Pancreas (tissue), 10 donors: ENCODE measurements at regions not wholly inside any gene's neighbourhood (a gene's known extent, or its start where the extent isn't known, plus 50 kb on each side); places are given as distances from the start of the nearest gene placed in this dataset.
A peak's percentile ranks its signal among the peaks of the same experiment; 100 is the strongest.

Experiments used
- ATAC-seq, 4 donors: fragments of 200-7000 bp; cut with Tn5 transposase; one replicate each; pipeline versions ENCODE4 v1.8.0 to v1.9.1; 2020; ENCODE audit warnings: mild to moderate bottlenecking in 4 of 4, moderate library complexity in 4 of 4
- DNase-seq, 6 donors: peaks; one replicate each; pipeline ENCODE4 v3.0.0-alpha.2; 2020
- FAIRE-seq: peaks from 2 replicates; lab custom pipeline; 2012; peaks lifted over from hg19 to GRCh38; lab: Jason Lieb, UNC
- H3K27ac ChIP-seq, 4 donors: fragments of 200-600 bp; sonication (generic); 1 replicate in 3 of 4; 2 replicates in 1 of 4; pipeline versions ENCODE4 v1.5.0 to v1.8.0; 2020
- H3K27me3 ChIP-seq, 4 donors: fragments of 200-600 bp; one replicate each; pipeline ENCODE4 v1.8.0; 2021
- H3K36me3 ChIP-seq, 3 donors: fragments of 200-600 bp; sonication (generic) in 1 of 3; one replicate each; pipeline versions ENCODE4 v1.5.0 to v1.8.0; 2020 to 2021
- H3K4me1 ChIP-seq, 3 donors: fragments of 200-600 bp; one replicate each; pipeline ENCODE4 v1.8.0; 2021
- H3K4me3 ChIP-seq, 4 donors: fragments of 200-600 bp; sonication (generic) in 2 of 4; one replicate each; pipeline versions ENCODE4 v1.5.0 to v1.8.0; 2020 to 2021
- H3K9me3 ChIP-seq, 4 donors: fragments of 200-600 bp; one replicate each; pipeline ENCODE4 v1.8.0; 2021
- WGBS, 2 donors: extraction: QIAGEN DNeasy Blood & Tissue Kit; methylation state at CpG; one replicate each; pipeline ENCODE4 v1.1.7; 2013; 5-methylcytosine and 5-hydroxymethylcytosine counted together
- intact Hi-C, 3 donors: fragments of 100-400 bp; cut with DNase I; formaldehyde crosslinking; loops; one replicate each; pipeline versions ENCODE4 v1.11.1 to v1.14.2; 2022
- TF ChIP-seq, protein P1 (sequence below), 4 donors: fragments of 200-600 bp; sonication (generic) in 3 of 4; IDR thresholded peaks; one replicate each; pipeline versions ENCODE4 v1.5.0 to v1.8.0; 2021; ENCODE audit warnings: antibody characterized with exemption in 4 of 4
- donor health status: healthy with polysubstance abuse.
- donor health status: DM: no; HTN: no; CAD: no; lungs with moderate emphysema.
- donor health status: DM: no; HTN: no; CAD: no.
- donor health status: control.
- donor health status: control.
- donor health status: Bipolar disorder and iron deficiency.
- donor health status: DM: yes; HTN: yes; CAD: no.
- donor health status: DM: no; HTN: no; CAD: no.
- donor health status: DM: no; HTN: no; CAD: no.
- donor health status: DM: yes; HTN: yes; CAD: no.

DNA sequence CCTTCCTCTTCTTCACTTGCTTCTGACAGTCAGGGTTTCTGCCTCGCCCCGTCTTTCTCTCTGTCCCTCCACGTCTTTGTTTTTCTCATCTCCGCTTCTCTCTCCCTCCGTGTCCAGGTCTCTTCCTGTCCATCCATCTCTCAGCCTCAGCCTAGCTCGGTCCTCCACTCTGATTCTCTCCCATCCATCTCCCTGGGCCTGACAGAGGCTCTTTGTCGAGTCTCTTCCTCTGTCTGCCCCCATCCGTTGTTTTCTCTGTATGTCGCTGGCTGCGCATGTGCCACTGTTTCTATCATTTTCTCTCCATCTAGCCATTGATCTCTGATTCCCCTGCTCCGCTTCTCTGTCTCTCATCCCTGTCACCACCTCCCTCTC, 328.9 kb upstream of the TBX3 start:
- intact Hi-C loops: no loop called here
- TF ChIP-seq, protein P1, sequence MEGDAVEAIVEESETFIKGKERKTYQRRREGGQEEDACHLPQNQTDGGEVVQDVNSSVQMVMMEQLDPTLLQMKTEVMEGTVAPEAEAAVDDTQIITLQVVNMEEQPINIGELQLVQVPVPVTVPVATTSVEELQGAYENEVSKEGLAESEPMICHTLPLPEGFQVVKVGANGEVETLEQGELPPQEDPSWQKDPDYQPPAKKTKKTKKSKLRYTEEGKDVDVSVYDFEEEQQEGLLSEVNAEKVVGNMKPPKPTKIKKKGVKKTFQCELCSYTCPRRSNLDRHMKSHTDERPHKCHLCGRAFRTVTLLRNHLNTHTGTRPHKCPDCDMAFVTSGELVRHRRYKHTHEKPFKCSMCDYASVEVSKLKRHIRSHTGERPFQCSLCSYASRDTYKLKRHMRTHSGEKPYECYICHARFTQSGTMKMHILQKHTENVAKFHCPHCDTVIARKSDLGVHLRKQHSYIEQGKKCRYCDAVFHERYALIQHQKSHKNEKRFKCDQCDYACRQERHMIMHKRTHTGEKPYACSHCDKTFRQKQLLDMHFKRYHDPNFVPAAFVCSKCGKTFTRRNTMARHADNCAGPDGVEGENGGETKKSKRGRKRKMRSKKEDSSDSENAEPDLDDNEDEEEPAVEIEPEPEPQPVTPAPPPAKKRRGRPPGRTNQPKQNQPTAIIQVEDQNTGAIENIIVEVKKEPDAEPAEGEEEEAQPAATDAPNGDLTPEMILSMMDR (IDR thresholded peaks at IDR 0.05): no peak
- no peak for ATAC-seq

DNA sequence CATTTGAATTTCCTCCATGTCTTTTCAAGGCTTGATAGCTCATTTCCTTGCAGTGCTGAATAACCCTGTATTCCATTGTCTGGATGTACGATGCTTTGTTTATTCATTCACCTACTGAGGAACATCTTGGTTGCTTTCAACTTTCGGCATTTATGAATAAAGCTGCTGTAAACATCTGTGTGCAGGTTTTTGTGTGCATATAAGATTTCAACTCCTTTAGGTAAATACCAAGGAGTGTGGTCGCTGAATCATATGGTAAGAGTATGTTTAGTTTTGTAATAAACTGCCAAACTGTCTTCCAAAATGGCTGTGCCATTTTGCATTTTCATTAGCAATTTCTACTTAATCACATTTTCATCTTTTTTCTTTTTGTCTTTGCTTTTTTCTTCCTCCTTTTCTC, 327.7 kb upstream of the TBX3 start:
- TF ChIP-seq, protein P1 (IDR thresholded peaks at IDR 0.05): no peak
- no peak for ATAC-seq
- 58 to 70% methylated on average over 3 of the region's 3 CpGs for WGBS, 2 donors
- Histone ChIP-seq H3K27me3 (no peaks in the 10 kb centered on the region), H3K27ac (no peak overlapping the region), H3K4me3 (no peak overlapping the region), H3K4me1 (no peaks in the 10 kb centered on the region), H3K36me3 (no peaks in the 10 kb centered on the region), H3K9me3 (no peaks in the 10 kb centered on the region)
- DNase-seq: no peak
- intact Hi-C loops: no loop called here
- no peak for FAIRE-seq

More for the DNA sequence above, 328.9 kb upstream of the TBX3 start:
- H3K27me3 ChIP-seq: no peaks in the 10 kb centered on the region
- H3K27ac ChIP-seq: no peak overlapping the region
- no peaks in the 10 kb centered on the region for H3K36me3 ChIP-seq
- DNase-seq (no peak), FAIRE-seq (no peak)
- H3K4me3 ChIP-seq: no peak overlapping the region
- 54 to 60% methylated on average over 11 of the region's 11 CpGs for WGBS, 2 donors
- H3K4me1 ChIP-seq: no peaks in the 10 kb centered on the region
- H3K9me3 ChIP-seq: no peaks in the 10 kb centered on the region

DNA sequence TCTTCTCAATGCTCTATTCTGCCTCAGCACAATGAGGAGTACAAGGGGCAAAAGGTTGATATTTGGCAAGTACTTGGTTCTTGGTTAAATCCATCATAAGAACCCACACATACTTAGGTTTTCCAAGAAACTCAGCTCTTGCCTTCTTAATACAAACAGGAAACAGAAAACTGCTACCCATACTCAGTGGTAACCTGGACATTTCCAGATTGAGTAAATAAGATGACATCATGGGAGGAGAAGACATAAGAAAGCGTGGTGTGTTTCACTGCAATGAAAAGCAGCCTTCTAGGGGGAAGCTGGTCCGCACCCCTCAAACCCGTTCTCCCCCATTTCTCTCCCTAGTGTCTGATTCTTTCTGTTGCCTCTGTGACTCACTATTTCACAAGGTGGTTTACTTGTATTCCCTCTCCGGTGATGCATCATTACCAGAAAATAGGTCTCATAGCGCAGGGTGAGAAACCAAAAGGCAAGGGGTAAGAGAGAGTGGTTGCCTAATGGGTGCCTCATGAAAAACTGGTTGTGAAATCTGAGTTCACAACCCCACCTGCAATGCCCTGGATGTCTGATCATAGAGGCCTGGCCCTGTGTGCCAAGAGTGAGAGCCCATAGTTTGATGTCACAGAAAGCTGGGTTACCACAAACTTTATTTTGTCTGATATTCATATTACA, 326.5 kb upstream of the TBX3 start:
- intact Hi-C loops: no loop called here
- Histone ChIP-seq H3K4me3 (no peak overlapping the region), H3K9me3 (no peaks in the 10 kb centered on the region), H3K4me1 (no peaks in the 10 kb centered on the region), H3K27me3 (no peaks in the 10 kb centered on the region), H3K27ac (no peak overlapping the region), H3K36me3 (no peaks in the 10 kb centered on the region)
- TF ChIP-seq, protein P1 (IDR thresholded peaks at IDR 0.05): no peak
- no peak for ATAC-seq
- 86 to 97% methylated on average over 5 of the region's 5 CpGs for WGBS, 2 donors
- no peak for FAIRE-seq
- no peak for DNase-seq

DNA sequence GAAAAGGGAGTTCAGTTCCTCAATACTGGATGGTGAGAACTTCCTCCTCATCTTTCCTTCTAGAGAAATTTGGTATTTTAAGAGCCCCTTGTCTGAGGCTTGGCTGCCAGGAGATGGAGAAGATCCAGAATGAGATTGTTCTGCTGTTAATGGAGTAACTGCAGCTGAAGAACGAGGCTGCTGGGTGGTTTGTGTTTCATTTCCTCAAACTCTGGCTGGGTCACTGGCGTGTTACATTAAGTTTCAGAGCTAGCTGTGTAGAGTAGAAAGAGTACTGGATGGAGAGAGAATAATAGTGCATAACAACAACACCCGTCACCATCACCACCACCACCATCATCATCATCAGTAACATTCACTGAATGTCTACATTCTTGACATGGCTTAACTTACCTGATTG, 325.0 kb upstream of the TBX3 start:
- Histone ChIP-seq H3K27ac (no peak overlapping the region), H3K4me1 (no peaks in the 10 kb centered on the region), H3K9me3 (no peaks in the 10 kb centered on the region), H3K27me3 (no peaks in the 10 kb centered on the region), H3K4me3 (no peak overlapping the region), H3K36me3 (no peaks in the 10 kb centered on the region)
- ATAC-seq (no peak), FAIRE-seq (no peak), DNase-seq (no peak)
- intact Hi-C loops: no loop called here
- TF ChIP-seq, protein P1 (IDR thresholded peaks at IDR 0.05): no peak
- WGBS, 2 donors: 53 to 68% methylated on average over 3 of the region's 3 CpGs

DNA sequence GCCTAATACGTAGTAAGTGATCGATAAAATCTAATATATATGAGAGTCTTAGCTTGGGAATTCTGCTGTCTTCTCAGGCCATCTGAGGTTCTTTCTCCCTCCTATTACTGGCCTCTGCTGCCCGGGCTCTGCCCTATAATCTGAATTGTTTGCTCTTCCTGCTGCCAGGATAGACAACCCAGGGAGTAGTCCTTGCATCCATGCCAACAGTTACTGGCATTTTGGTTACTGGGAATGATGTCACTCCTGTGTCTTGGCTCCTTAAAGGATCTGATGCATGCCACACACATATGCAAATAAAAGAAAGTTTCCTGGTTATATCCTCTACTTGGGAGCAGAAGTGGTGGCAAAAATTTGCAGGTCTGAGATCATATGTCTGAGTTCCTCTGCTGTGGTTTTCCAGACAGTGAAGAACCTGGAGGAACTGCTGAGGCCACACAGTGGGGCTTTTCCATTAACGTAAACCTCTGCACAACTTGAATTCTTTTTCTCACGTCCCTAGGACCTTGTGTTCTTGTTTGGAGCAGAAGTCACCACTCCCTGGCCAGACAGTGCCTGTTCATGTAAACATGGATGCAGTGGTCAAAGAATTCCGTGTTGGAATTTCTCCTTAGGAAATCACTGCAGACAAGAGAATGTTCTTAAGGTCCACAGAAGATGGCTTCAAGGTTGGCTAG, 320.6 kb upstream of the TBX3 start:
- WGBS, 2 donors: 47 to 58% methylated on average over 6 of the region's 6 CpGs
- Histone ChIP-seq H3K27me3 (no peaks in the 10 kb centered on the region), H3K4me3 (no peak overlapping the region), H3K9me3 (no peaks in the 10 kb centered on the region), H3K27ac (no peak overlapping the region), H3K4me1 (no peaks in the 10 kb centered on the region), H3K36me3 (no peaks in the 10 kb centered on the region)
- no peak for DNase-seq
- peak in 2 of 4 donors; percentile 59 to 68 for ATAC-seq
- TF ChIP-seq, protein P1 (IDR thresholded peaks at IDR 0.05): no peak
- no peak for FAIRE-seq
- intact Hi-C loops: no loop called here
